Keratinocyte (primary cell): ENCODE measurements at regions not wholly inside any gene's neighbourhood (a gene's known extent, or its start where the extent isn't known, plus 50 kb on each side); places are given as distances from the start of the nearest gene placed in this dataset.

ENCODE experiments used
- DNase-seq: peaks from one replicate; pipeline ENCODE4 v3.0.0-alpha.2; 2011; ENCODE audit warnings: low read depth, missing footprints, low spot score
- FAIRE-seq: peaks from 2 replicates; lab custom pipeline; 2011; peaks lifted over from hg19 to GRCh38; lab: Jason Lieb, UNC
- H2AFZ ChIP-seq: 2 replicates; pipeline ENCODE4 v1.6.0; 2012; ENCODE audit warnings: low read length, control low read depth, inconsistent platforms; ENCODE audit not compliant: control insufficient read depth
- H3K27ac ChIP-seq: 2 replicates; pipeline ENCODE4 v1.5.1; 2011; ENCODE audit warnings: low read length; ENCODE audit not compliant: control insufficient read depth, insufficient read depth
- H3K27me3 ChIP-seq: 3 replicates; pipeline ENCODE4 v1.6.0; 2011; ENCODE audit warnings: low read length; ENCODE audit not compliant: control insufficient read depth, insufficient read depth; ENCODE audit errors: extremely low read depth
- H3K36me3 ChIP-seq, 2 experiments: 2 replicates in 1 of 2; 3 replicates in 1 of 2; pipeline ENCODE4 v1.5.1; 2011; ENCODE audit warnings: low read length in 2 of 2, mild to moderate bottlenecking in 1 of 2; ENCODE audit not compliant: control insufficient read depth in 2 of 2, insufficient read depth in 2 of 2; ENCODE audit errors: extremely low read depth in 1 of 2
- H3K4me1 ChIP-seq: 3 replicates; pipeline ENCODE4 v1.5.1; 2011; ENCODE audit warnings: low read length; ENCODE audit not compliant: control insufficient read depth, insufficient read depth; ENCODE audit errors: extremely low read depth
- H3K4me2 ChIP-seq: 3 replicates; pipeline ENCODE4 v1.6.0; 2011; ENCODE audit warnings: low read depth, low read length; ENCODE audit not compliant: control insufficient read depth, insufficient read depth; ENCODE audit errors: extremely low read depth
- H3K4me3 ChIP-seq, 3 experiments: fragments of 200-600 bp in 1 of 3; sonication (generic) in 1 of 3; 2 replicates in 2 of 3; 3 replicates in 1 of 3; pipeline ENCODE4 v1.5.1; 2011 to 2016; ENCODE audit warnings: low read length in 3 of 3, mild to moderate bottlenecking in 3 of 3, control low read depth in 2 of 3, inconsistent platforms in 1 of 3, low read depth in 1 of 3, mixed read lengths in 1 of 3, mixed run types in 1 of 3, moderate library complexity in 1 of 3; ENCODE audit not compliant: control insufficient read depth in 2 of 3, insufficient read depth in 2 of 3; ENCODE audit errors: extremely low read depth in 1 of 3
- H3K79me2 ChIP-seq: 2 replicates; pipeline ENCODE4 v1.6.0; 2012; ENCODE audit warnings: low read length; ENCODE audit not compliant: control insufficient read depth, insufficient read depth
- H3K9ac ChIP-seq: 3 replicates; pipeline ENCODE4 v1.6.0; 2011; ENCODE audit warnings: low read length; ENCODE audit not compliant: control insufficient read depth, insufficient read depth; ENCODE audit errors: extremely low read depth
- H3K9me1 ChIP-seq: 3 replicates; pipeline ENCODE4 v1.6.0; 2011; ENCODE audit warnings: low read length; ENCODE audit not compliant: control insufficient read depth, insufficient read depth; ENCODE audit errors: extremely low read depth
- H3K9me3 ChIP-seq: 2 replicates; pipeline ENCODE4 v1.5.1; 2012; ENCODE audit warnings: low read depth, low read length; ENCODE audit not compliant: control insufficient read depth
- H4K20me1 ChIP-seq: 3 replicates; pipeline ENCODE4 v1.6.0; 2011; ENCODE audit warnings: low read length; ENCODE audit not compliant: control insufficient read depth, insufficient read depth; ENCODE audit errors: extremely low read depth
- EZH2 ChIP-seq: IDR thresholded peaks from one replicate; pipeline ENCODE4 v1.6.1; 2012; ENCODE audit warnings: inconsistent platforms, mild to moderate bottlenecking, low read length, moderate library complexity
- dilution Hi-C: fragments of 300-500 bp; cut with MboI; formaldehyde crosslinking; loops from one replicate; pipeline ENCODE4 v1.7.0; 2020; ENCODE audit warnings: low sequenced_read_pairs; ENCODE audit not compliant: extremely low pct_ligation_motif_present
- TF ChIP-seq, protein P1 (sequence below), 3 experiments: IDR thresholded peaks in 1 of 3; conservative IDR thresholded peaks in 1 of 3; optimal IDR thresholded peaks in 1 of 3; 2 replicates in 2 of 3; 3 replicates in 1 of 3; pipeline versions ENCODE3 to v1.5.1; 2011; ENCODE audit warnings: low read length in 3 of 3, mild to moderate bottlenecking in 3 of 3, moderate library complexity in 2 of 3, control low read depth in 1 of 3, inconsistent platforms in 1 of 3; ENCODE audit not compliant: insufficient read depth in 2 of 3; ENCODE audit errors: extremely low read depth in 1 of 3

DNA sequence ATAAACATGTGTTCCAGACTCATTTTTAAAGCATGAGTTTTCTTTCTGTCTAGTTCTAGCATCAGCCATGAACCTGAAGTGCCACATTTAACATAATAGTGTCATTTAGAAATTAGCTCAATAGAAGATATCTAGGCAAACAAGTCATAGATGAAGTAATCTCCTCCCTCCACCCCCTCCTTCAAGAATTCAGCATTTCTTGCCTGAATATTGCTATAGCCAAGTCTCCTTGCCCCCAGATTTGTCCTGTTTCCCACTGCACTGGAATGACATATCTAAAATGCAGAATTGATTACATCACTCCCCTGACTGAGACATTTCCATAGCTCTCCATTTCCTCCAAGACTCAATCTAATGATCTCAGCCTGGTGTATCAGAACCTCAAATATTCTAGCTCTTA lies 134.9 kb upstream of the BACH2 start:
- no peak overlapping the region for H3K27ac ChIP-seq
- no peak for DNase-seq
- TF ChIP-seq EZH2 = no peak
- TF ChIP-seq, protein P1, sequence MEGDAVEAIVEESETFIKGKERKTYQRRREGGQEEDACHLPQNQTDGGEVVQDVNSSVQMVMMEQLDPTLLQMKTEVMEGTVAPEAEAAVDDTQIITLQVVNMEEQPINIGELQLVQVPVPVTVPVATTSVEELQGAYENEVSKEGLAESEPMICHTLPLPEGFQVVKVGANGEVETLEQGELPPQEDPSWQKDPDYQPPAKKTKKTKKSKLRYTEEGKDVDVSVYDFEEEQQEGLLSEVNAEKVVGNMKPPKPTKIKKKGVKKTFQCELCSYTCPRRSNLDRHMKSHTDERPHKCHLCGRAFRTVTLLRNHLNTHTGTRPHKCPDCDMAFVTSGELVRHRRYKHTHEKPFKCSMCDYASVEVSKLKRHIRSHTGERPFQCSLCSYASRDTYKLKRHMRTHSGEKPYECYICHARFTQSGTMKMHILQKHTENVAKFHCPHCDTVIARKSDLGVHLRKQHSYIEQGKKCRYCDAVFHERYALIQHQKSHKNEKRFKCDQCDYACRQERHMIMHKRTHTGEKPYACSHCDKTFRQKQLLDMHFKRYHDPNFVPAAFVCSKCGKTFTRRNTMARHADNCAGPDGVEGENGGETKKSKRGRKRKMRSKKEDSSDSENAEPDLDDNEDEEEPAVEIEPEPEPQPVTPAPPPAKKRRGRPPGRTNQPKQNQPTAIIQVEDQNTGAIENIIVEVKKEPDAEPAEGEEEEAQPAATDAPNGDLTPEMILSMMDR (optimal IDR thresholded peaks at IDR 0.05 in 1 of 3, IDR thresholded peaks at IDR 0.05 in 1 of 3, conservative IDR thresholded peaks at IDR 0.05 in 1 of 3; ENCODE audit: extremely low read depth in 1 of 3, insufficient read depth in 2 of 3, low read length in 3 of 3) = no peak
- H3K9me1 ChIP-seq = no peaks in the 10 kb centered on the region
- no peak overlapping the region for H3K9ac ChIP-seq
- dilution Hi-C loops = no loop called here
- H2AFZ ChIP-seq = no peak overlapping the region
- H3K4me2 ChIP-seq = no peak overlapping the region
- no peaks in the 10 kb centered on the region for H3K79me2 ChIP-seq
- no peaks in the 10 kb centered on the region for H3K27me3 ChIP-seq
- H4K20me1 ChIP-seq = no peaks in the 10 kb centered on the region
- H3K9me3 ChIP-seq = peaks cover 9% of the 10 kb centered on the region
- no peak overlapping the region for H3K4me3 ChIP-seq
- no peaks in the 10 kb centered on the region for H3K36me3 ChIP-seq
- peaks cover 6% of the 10 kb centered on the region for H3K4me1 ChIP-seq
- FAIRE-seq = no peak

DNA sequence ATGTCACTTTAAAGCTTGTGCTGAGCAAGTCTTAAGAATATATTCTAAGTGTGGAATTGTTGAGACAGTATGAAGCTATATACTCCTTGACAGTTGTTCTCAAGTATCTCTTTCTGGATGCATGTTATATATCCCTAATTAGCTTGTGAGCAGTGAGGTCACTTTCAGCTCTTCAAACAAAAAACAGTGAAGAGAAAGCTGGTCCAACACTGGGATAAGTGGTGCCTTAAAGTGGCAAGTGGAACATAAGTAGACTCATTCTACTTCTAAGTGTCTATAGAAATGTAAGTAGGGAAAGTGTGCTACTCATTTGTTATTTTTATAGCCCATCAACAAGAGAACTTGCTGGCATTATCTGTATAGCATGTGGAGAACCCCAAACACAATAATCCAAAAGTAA lies 133.1 kb upstream of the BACH2 start:
- H2AFZ ChIP-seq = no peak overlapping the region
- TF ChIP-seq, protein P1 (optimal IDR thresholded peaks at IDR 0.05 in 1 of 3, IDR thresholded peaks at IDR 0.05 in 1 of 3, conservative IDR thresholded peaks at IDR 0.05 in 1 of 3; ENCODE audit: extremely low read depth in 1 of 3, insufficient read depth in 2 of 3, low read length in 3 of 3) = no peak
- TF ChIP-seq EZH2 = no peak
- peaks cover 4% of the 10 kb centered on the region for H3K4me1 ChIP-seq
- no peaks in the 10 kb centered on the region for H4K20me1 ChIP-seq
- H3K27ac ChIP-seq = no peak overlapping the region
- H3K9ac ChIP-seq = no peak overlapping the region
- no peaks in the 10 kb centered on the region for H3K9me1 ChIP-seq
- no peak overlapping the region for H3K4me3 ChIP-seq
- H3K36me3 ChIP-seq = no peaks in the 10 kb centered on the region
- H3K79me2 ChIP-seq = no peaks in the 10 kb centered on the region
- no peak for DNase-seq
- FAIRE-seq = no peak
- dilution Hi-C loops = no loop called here
- no peaks in the 10 kb centered on the region for H3K27me3 ChIP-seq
- no peak overlapping the region for H3K4me2 ChIP-seq
- H3K9me3 ChIP-seq = peaks cover 9% of the 10 kb centered on the region
